HG03064 (cell line): ENCODE measurements at regions not wholly inside any gene's neighbourhood (a gene's known extent, or its start where the extent isn't known, plus 50 kb on each side); places are given as distances from the start of the nearest gene placed in this dataset.
"Not testable (repeated sequence)": the region's sequence is repeated elsewhere in the genome, so short reads cannot be mapped to it uniquely, and the experiment has no call there.

Experiments used
- ATAC-seq: cut with Tn5 transposase; IDR thresholded peaks from one replicate; pipeline ENCODE4 v1.9.1; 2021; ENCODE audit warnings: low read depth; ENCODE audit not compliant: unreplicated experiment

- ATAC-seq, result no peak
Measured at GRCh38 chr2:228373191-228373590, 191.7 kb upstream of the SPHKAP start.

- no peak for ATAC-seq
Measured at GRCh38 chr2:228372212-228372611, 190.7 kb upstream of the SPHKAP start.

- ATAC-seq, result no peak
Measured at GRCh38 chr2:228369400-228370031, 188.0 kb upstream of the SPHKAP start.

GRCh38 chr2:228367356-228367755 is 185.9 kb upstream of the SPHKAP start:
- ATAC-seq, result no peak

- no peak for ATAC-seq
Measured at GRCh38 chr2:228359473-228359872, 178.0 kb upstream of the SPHKAP start.

GRCh38 chr2:228355897-228356296 is 174.4 kb upstream of the SPHKAP start:
- ATAC-seq, result no peak

GRCh38 chr2:228352980-228353379 is 171.5 kb upstream of the SPHKAP start:
- not testable (repeated sequence) for ATAC-seq

- no peak for ATAC-seq
Measured at GRCh38 chr2:228352048-228352447, 170.6 kb upstream of the SPHKAP start.

- no peak for ATAC-seq
Measured at GRCh38 chr2:228348516-228349064, 167.1 kb upstream of the SPHKAP start.

- no peak for ATAC-seq
Measured at GRCh38 chr2:228344531-228344930, 163.0 kb upstream of the SPHKAP start.

GRCh38 chr2:228339525-228339924 is 158.0 kb upstream of the SPHKAP start:
- no peak for ATAC-seq

- no peak for ATAC-seq
Measured at GRCh38 chr2:228334180-228334579, 152.7 kb upstream of the SPHKAP start.

GRCh38 chr2:228329282-228329681 is 147.8 kb upstream of the SPHKAP start:
- no peak for ATAC-seq

GRCh38 chr2:228321015-228321414 is 139.5 kb upstream of the SPHKAP start:
- no peak for ATAC-seq

- ATAC-seq, result no peak
Measured at GRCh38 chr2:228318218-228318617, 136.7 kb upstream of the SPHKAP start.

- no peak for ATAC-seq
Measured at GRCh38 chr2:228312172-228312571, 130.7 kb upstream of the SPHKAP start.

- no peak for ATAC-seq
Measured at GRCh38 chr2:228303960-228304359, 122.5 kb upstream of the SPHKAP start.

GRCh38 chr2:228283491-228284171 is 102.1 kb upstream of the SPHKAP start:
- no peak for ATAC-seq

- ATAC-seq, result no peak
Measured at GRCh38 chr2:228282376-228282775, 100.9 kb upstream of the SPHKAP start.

GRCh38 chr2:228273159-228273558 is 91.7 kb upstream of the SPHKAP start:
- no peak for ATAC-seq

- no peak for ATAC-seq
Measured at GRCh38 chr2:228269351-228269750, 87.9 kb upstream of the SPHKAP start.

- no peak for ATAC-seq
Measured at GRCh38 chr2:228268756-228269155, 87.3 kb upstream of the SPHKAP start.
